Skeletal muscle cell (primary cell): ENCODE measurements at regions not wholly inside any gene's neighbourhood (a gene's known extent, or its start where the extent isn't known, plus 50 kb on each side); places are given as distances from the start of the nearest gene placed in this dataset.
"Not testable (repeated sequence)": the region's sequence is repeated elsewhere in the genome, so short reads cannot be mapped to it uniquely, and the experiment has no call there.

ENCODE experiments used
- DNase-seq: peaks from one replicate; pipeline ENCODE4 v3.0.0-alpha.2; 2010; ENCODE audit warnings: low read depth
- H3K4me3 ChIP-seq: 2 replicates; pipeline ENCODE4 v1.5.1; 2011; ENCODE audit warnings: low read depth, mild to moderate bottlenecking, control low read depth, low read length, moderate library complexity

GRCh38 chr10:8171008-8171407 lies 116.5 kb downstream of the GATA3 start:
- H3K4me3 ChIP-seq: no peak overlapping the region
- DNase-seq: no peak

GRCh38 chr10:8172604-8173003 lies 118.1 kb downstream of the GATA3 start:
- DNase-seq: no peak
- H3K4me3 ChIP-seq: no peak overlapping the region

- DNase-seq: no peak
- no peak overlapping the region for H3K4me3 ChIP-seq
Observed at GRCh38 chr10:8173243-8173865, 118.9 kb downstream of the GATA3 start.

- no peak for DNase-seq
- H3K4me3 ChIP-seq: no peak overlapping the region
Observed at GRCh38 chr10:8173866-8174243, 119.4 kb downstream of the GATA3 start.

- no peak for DNase-seq
- no peak overlapping the region for H3K4me3 ChIP-seq
Observed at GRCh38 chr10:8174762-8175161, 120.3 kb downstream of the GATA3 start.

GRCh38 chr10:8177526-8177925 lies 123.0 kb downstream of the GATA3 start:
- H3K4me3 ChIP-seq, DNase-seq: not testable (repeated sequence)

GRCh38 chr10:8179773-8180172 lies 125.3 kb downstream of the GATA3 start:
- not testable (repeated sequence) for H3K4me3 ChIP-seq, DNase-seq

- DNase-seq: no peak
- no peak overlapping the region for H3K4me3 ChIP-seq
Observed at GRCh38 chr10:8180360-8181109, 126.0 kb downstream of the GATA3 start.

GRCh38 chr10:8181496-8182157 lies 127.1 kb downstream of the GATA3 start:
- H3K4me3 ChIP-seq: no peak overlapping the region
- no peak for DNase-seq

GRCh38 chr10:8182806-8183205 lies 128.3 kb downstream of the GATA3 start:
- DNase-seq: no peak

GRCh38 chr10:8183241-8183704 lies 128.8 kb downstream of the GATA3 start:
- no peak overlapping the region for H3K4me3 ChIP-seq
- no peak for DNase-seq

More at GRCh38 chr10:8182806-8183205, 128.3 kb downstream of the GATA3 start:
- H3K4me3 ChIP-seq: no peak overlapping the region

GRCh38 chr10:8187171-8187666 lies 132.7 kb downstream of the GATA3 start:
- no peak for DNase-seq
- H3K4me3 ChIP-seq: no peak overlapping the region

- no peak for DNase-seq
- no peak overlapping the region for H3K4me3 ChIP-seq
Observed at GRCh38 chr10:8189458-8189857, 135.0 kb downstream of the GATA3 start.

GRCh38 chr10:8192301-8192700 lies 137.8 kb downstream of the GATA3 start:
- no peak overlapping the region for H3K4me3 ChIP-seq
- DNase-seq: no peak

GRCh38 chr10:8193546-8193945 lies 139.1 kb downstream of the GATA3 start:
- DNase-seq: no peak
- no peak overlapping the region for H3K4me3 ChIP-seq

- no peak for DNase-seq
- H3K4me3 ChIP-seq: no peak overlapping the region
Observed at GRCh38 chr10:8194050-8194449, 139.6 kb downstream of the GATA3 start.

- DNase-seq: no peak
- no peak overlapping the region for H3K4me3 ChIP-seq
Observed at GRCh38 chr10:8206882-8207281, 152.4 kb downstream of the GATA3 start.

GRCh38 chr10:8211631-8212030 lies 157.1 kb downstream of the GATA3 start:
- H3K4me3 ChIP-seq: no peak overlapping the region
- no peak for DNase-seq

- DNase-seq: no peak
- no peak overlapping the region for H3K4me3 ChIP-seq
Observed at GRCh38 chr10:8213735-8214134, 159.2 kb downstream of the GATA3 start.

- H3K4me3 ChIP-seq: no peak overlapping the region
- no peak for DNase-seq
Observed at GRCh38 chr10:8214587-8214986, 160.1 kb downstream of the GATA3 start.
